SK-N-MC (cell line): ENCODE measurements at regions not wholly inside any gene's neighbourhood (a gene's known extent, or its start where the extent isn't known, plus 50 kb on each side); places are given as distances from the start of the nearest gene placed in this dataset.

Experiments used
- DNase-seq: peaks from one replicate; pipeline ENCODE4 v3.0.0-alpha.2; 2011; ENCODE audit warnings: low read depth, low spot score
- H3K27ac ChIP-seq: fragments of 200-600 bp; sonication (generic); 2 replicates; pipeline ENCODE4 v1.5.1; 2016; ENCODE audit warnings: mixed run types
- H3K36me3 ChIP-seq: fragments of 200-600 bp; sonication (generic); 2 replicates; pipeline ENCODE4 v1.6.1; 2017; ENCODE audit warnings: antibody characterized with exemption, low read length, mixed read lengths; ENCODE audit not compliant: insufficient read depth
- H3K4me3 ChIP-seq: fragments of 200-600 bp; sonication (generic); 2 replicates; pipeline ENCODE4 v1.5.1; 2016
- H3K9ac ChIP-seq: fragments of 200-600 bp; sonication (generic); 2 replicates; pipeline ENCODE4 v1.8.0; 2017; ENCODE audit warnings: mixed run types, mixed read lengths; ENCODE audit not compliant: insufficient read length
- H3K9me3 ChIP-seq: fragments of 200-600 bp; sonication (generic); 2 replicates; pipeline ENCODE4 v1.6.1; 2017; ENCODE audit warnings: low read depth, mild to moderate bottlenecking, antibody characterized with exemption, low read length, moderate library complexity, mixed read lengths
- EZH2 ChIP-seq: fragments of 200-600 bp; sonication (generic); IDR thresholded peaks from one replicate; pipeline ENCODE4 v1.6.1; 2017; ENCODE audit warnings: antibody characterized with exemption
- FOXP2 ChIP-seq: optimal IDR thresholded peaks from 2 replicates; pipeline ENCODE3; 2011; ENCODE audit warnings: mild to moderate bottlenecking, moderate library complexity; ENCODE audit not compliant: insufficient read depth; ENCODE audit errors: extremely low read length, control extremely low read depth
- POLR2AphosphoS5 ChIP-seq: IDR thresholded peaks from 2 replicates; pipeline ENCODE4 v1.6.1; 2012; ENCODE audit warnings: mild to moderate bottlenecking, low read depth, low read length, borderline replicate concordance

DNA sequence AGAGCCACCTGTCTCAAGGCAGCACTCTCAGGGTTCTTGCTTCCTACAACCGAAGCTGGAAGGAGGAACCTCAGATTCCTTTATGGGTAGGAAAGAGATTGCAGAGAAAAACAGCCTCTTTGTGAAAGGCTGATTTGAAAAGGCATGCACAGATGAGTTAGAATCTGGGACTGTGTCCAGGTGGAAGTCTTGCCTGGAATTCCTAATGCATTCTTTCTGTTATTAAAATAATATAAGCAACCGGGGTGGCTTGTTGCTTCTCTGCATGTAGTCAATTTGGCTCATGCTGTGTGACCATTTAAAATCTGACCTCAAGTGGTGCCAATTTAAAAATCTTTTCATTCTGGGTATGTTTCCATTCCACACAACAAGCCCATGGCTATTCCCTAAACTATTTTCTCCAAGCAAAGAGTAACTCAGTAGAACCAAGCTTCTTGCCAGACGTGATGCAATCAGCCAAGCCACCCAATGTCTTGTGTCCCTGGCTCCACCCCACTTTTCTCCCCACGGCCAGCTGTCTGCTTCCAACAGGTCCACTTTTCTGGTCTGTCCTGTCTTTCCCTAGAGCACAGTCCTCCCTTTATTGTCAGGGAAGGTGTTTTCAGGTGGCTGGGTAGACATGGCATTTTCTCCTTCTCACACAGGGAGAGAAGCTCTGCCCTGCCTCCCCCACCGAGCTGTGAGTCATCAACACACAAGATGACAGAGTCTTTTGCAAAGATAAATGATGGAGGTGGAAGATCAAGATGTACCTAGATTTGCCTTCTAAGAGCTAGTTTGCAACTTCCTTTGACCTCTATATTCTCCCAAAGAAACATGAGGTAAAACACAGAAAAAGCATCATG lies 394.3 kb downstream of the FOXO1 start:
- H3K27ac ChIP-seq = peak overlapping the region; percentile 51; the same call in 1 of the 2 replicates
- peak overlapping the region; percentile 32; the same call in 1 of the 2 replicates for H3K4me3 ChIP-seq
- H3K36me3 ChIP-seq = no peaks in the 10 kb centered on the region
- no peak overlapping the region for H3K9ac ChIP-seq
- no peaks in the 10 kb centered on the region for H3K9me3 ChIP-seq
- no peak for DNase-seq
- TF ChIP-seq FOXP2 (no peak), EZH2 (no peak)

GRCh38 chr13:40272776-40273139 lies 393.7 kb downstream of the FOXO1 start:
- Histone ChIP-seq H3K9ac (no peak overlapping the region), H3K4me3 (no peak overlapping the region), H3K9me3 (no peaks in the 10 kb centered on the region), H3K36me3 (no peaks in the 10 kb centered on the region), H3K27ac (no peak overlapping the region)
- no peak for DNase-seq
- TF ChIP-seq EZH2 = no peak
- TF ChIP-seq POLR2AphosphoS5 = no peak
- no peak for TF ChIP-seq FOXP2

DNA sequence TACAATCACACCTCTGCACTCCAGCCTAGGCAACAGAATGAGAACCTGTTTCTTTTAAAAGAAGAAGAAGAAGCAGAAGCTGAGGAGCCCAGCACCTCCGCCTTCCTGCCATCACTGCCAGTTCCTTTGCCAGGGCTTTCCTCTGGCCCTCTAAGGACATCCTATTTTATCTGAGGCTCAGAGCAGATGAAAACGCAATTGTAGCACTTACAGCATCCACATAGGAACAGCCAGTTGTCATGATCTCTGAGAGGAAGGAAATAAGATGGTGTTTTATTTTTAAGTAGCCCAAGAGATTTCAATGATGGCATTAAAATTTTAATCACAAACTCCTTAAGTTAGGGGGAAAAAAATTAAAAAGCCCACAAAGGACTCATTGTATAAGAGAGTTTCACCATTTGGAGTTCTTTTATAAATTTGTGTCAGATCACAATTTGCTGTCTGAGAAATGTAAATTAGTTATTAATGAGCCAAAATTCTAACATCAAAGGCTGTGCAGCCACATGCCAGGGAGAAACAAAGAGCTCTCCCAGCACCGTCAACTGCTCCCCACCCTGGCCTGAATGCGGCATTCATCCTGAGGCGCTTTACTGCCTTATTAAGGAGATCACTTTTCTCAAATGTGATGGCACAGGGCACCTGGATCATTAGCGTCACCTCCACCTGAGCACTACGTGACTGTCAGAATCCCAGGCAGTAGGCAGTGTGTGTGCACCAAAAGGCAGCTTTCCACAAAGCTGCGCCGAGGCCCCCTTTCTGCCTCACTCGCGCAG lies 393.0 kb downstream of the FOXO1 start:
- H3K27ac ChIP-seq = no peak overlapping the region
- no peak overlapping the region for H3K4me3 ChIP-seq
- no peaks in the 10 kb centered on the region for H3K36me3 ChIP-seq
- TF ChIP-seq FOXP2 (no peak), EZH2 (no peak), POLR2AphosphoS5 (no peak)
- no peaks in the 10 kb centered on the region for H3K9me3 ChIP-seq
- DNase-seq = no peak
- no peak overlapping the region for H3K9ac ChIP-seq

DNA sequence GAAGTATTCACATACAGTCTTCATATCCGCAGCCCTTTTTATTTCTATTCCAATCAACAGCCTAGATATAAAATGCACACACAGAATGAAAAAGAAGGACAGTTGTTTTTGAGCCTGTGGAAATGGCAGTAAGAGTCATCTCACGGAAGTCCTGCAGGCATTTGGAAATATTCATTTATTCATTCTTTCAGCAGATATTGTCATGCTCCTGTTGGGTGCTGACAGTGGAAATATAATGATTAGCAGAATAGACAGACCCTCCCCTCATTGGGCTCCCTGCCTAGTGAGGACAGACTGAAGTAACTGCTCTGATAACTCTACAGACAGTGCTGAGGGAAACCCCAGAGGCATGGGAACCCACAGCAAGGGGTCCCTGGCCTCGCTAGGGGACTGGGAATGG lies 392.3 kb downstream of the FOXO1 start:
- no peaks in the 10 kb centered on the region for H3K9me3 ChIP-seq
- H3K27ac ChIP-seq = no peak overlapping the region
- TF ChIP-seq FOXP2 (no peak), POLR2AphosphoS5 (no peak), EZH2 (no peak)
- H3K9ac ChIP-seq = no peak overlapping the region
- DNase-seq = no peak
- H3K36me3 ChIP-seq = no peaks in the 10 kb centered on the region
- no peak overlapping the region for H3K4me3 ChIP-seq

DNA sequence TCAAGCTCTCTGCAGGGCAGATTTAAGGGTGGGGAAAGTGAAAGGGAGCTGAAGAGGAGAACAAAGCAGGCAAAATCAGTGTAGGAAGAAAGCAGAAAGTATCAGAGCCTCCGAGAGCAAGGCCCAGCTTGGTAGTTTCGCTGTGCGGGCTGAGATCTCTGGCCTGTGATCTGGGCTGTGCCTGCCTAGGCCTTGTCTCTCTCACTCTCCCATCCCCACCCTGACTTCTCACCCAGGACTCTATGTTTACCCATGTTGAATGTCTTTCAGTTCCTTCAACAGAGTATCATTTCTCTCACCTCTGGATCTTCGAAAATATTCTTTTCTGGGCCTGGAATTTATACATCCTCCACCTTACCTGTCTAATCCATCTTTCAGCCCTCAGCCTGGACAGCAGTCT lies 391.3 kb downstream of the FOXO1 start:
- no peak overlapping the region for H3K4me3 ChIP-seq

DNA sequence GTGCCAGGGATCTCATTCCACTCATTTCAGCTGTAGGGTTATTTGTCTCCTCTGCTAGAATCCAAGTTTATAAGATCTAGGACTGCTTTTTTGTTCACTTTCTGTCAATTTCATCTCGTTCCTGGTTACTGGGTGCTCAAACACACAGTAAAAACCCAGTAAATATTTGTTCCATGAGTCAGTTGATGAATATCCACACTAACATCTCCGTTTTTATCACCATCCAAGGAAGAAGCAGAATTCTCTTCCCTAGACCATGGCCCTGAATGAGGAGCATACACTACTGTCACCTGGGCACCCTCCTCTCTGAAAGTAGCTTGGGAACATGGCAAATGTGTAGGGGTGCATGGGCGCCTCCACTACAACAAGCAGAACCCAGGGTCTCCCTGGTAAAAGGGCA lies 390.8 kb downstream of the FOXO1 start:
- H3K36me3 ChIP-seq = no peaks in the 10 kb centered on the region
- TF ChIP-seq POLR2AphosphoS5 (no peak), FOXP2 (no peak), EZH2 (no peak)
- no peak overlapping the region for H3K27ac ChIP-seq
- H3K4me3 ChIP-seq = no peak overlapping the region
- no peaks in the 10 kb centered on the region for H3K9me3 ChIP-seq
- no peak overlapping the region for H3K9ac ChIP-seq
- no peak for DNase-seq

More for the DNA sequence above, 391.3 kb downstream of the FOXO1 start:
- H3K9ac ChIP-seq = no peak overlapping the region
- H3K36me3 ChIP-seq = no peaks in the 10 kb centered on the region
- no peak for DNase-seq
- no peaks in the 10 kb centered on the region for H3K9me3 ChIP-seq
- TF ChIP-seq POLR2AphosphoS5 (no peak), EZH2 (no peak), FOXP2 (no peak)
- H3K27ac ChIP-seq = no peak overlapping the region

DNA sequence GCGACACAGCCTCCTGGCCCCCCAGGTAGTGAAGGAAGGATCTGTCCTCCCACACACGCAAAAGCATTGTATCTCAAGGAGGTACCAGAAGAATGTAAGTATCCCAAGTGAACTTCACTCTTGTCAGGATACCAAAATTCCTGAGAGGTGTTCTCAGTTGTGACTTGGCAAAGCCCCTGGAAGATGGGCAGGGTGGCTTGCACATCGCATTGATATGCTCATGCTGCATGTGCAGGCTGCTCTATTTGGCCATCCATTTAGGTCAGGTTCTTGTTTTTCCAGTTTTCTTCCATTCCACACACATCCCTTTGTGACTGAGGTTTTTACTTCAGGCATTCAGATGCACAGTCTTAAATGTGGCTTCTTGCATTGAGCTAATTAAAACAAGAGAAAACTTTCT lies 382.8 kb downstream of the FOXO1 start:
- no peaks in the 10 kb centered on the region for H3K9me3 ChIP-seq
- H3K36me3 ChIP-seq = no peaks in the 10 kb centered on the region
- H3K4me3 ChIP-seq = no peak overlapping the region
- H3K27ac ChIP-seq = no peak overlapping the region
- H3K9ac ChIP-seq = no peak overlapping the region
- no peak for DNase-seq
- TF ChIP-seq EZH2 = no peak
- TF ChIP-seq FOXP2 = no peak
- TF ChIP-seq POLR2AphosphoS5 = no peak

- Histone ChIP-seq H3K9me3 (no peaks in the 10 kb centered on the region), H3K36me3 (no peaks in the 10 kb centered on the region), H3K27ac (no peak overlapping the region), H3K9ac (no peak overlapping the region), H3K4me3 (no peak overlapping the region)
- no peak for DNase-seq
- TF ChIP-seq FOXP2 = no peak
These were observed 380.8 kb downstream of the FOXO1 start for GRCh38 chr13:40285634-40286033.

DNA sequence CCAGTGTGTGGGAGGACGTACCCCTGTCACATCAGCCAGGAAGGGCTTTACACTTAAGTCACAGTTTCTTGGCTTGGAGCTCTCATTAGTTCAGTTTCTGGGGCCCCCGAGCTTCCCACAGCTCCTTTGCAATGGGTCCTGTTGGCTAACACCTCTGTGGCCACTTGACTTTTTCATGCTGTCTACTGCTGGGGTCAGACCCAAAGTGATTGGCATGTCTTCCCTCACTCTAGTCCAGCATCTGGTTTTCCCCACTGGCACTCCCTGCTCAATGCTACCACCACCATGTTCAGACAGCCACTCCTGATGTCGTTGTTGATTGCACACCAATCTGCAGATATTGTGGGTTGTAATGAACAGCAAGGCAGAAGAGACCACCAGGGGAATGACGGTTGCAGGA lies 379.0 kb downstream of the FOXO1 start:
- DNase-seq = no peak
- no peak for TF ChIP-seq EZH2
- no peak for TF ChIP-seq FOXP2
- TF ChIP-seq POLR2AphosphoS5 = no peak
- Histone ChIP-seq H3K9ac (no peak overlapping the region), H3K4me3 (no peak overlapping the region), H3K9me3 (no peaks in the 10 kb centered on the region), H3K36me3 (no peaks in the 10 kb centered on the region), H3K27ac (no peak overlapping the region)
